IPS-NIHi11 (cell line): ENCODE measurements at regions not wholly inside any gene's neighbourhood (a gene's known extent, or its start where the extent isn't known, plus 50 kb on each side); places are given as distances from the start of the nearest gene placed in this dataset.

Source experiments
- DNase-seq: peaks from one replicate; pipeline ENCODE4 v3.0.0; 2012; ENCODE audit warnings: mixed read lengths, low spot score

DNA sequence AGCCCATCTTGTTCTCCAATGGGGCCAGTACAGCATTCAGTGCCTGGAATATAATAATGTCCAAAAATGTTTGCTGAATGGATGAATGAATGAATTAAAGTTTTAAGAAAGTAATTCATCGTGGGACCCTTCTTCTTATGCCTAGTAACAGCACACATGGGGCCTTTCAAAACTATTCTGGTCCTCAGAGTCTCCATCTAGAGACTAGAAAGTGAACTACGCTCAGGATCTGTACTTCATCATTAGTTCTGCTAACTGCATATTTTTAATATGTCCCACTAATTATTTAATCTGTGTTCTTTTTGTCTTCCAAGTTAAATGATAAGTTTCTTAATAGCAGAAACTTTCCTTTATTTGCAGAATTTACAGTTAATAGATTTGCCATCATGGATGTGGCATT is 172.5 kb downstream of the SMAD2 start:
- no peak for DNase-seq

DNA sequence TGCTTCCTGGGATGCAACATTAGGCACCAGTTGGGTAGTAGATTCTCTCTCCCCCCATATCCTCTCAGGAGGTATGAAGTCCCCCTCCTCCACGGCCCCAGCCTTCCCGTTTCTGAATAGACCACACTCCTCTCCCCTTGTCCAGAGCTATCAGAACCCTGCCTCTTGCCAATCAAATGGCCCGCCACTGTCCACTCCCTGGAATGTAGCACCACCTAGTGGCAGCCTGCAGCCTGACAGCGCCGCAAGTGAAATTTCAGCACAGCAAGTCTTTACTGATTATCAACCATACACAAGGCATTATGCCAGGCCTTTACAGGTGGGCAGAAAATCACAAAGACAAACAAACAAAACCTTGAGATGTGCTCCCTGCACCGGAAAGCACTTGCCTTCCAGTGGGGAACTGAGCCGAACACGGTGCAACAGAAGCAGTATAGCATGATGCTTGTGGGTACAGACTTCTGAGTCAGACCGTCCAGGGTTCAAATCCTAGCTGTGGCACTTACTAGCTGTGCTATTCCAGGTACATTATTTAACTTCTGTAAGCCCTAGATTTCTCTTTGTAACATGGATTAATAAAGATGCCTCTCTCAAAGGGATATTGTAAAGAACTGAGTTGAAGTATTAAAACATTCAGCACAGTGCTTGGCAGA is 174.0 kb downstream of the SMAD2 start:
- DNase-seq = peak; percentile 79

DNA sequence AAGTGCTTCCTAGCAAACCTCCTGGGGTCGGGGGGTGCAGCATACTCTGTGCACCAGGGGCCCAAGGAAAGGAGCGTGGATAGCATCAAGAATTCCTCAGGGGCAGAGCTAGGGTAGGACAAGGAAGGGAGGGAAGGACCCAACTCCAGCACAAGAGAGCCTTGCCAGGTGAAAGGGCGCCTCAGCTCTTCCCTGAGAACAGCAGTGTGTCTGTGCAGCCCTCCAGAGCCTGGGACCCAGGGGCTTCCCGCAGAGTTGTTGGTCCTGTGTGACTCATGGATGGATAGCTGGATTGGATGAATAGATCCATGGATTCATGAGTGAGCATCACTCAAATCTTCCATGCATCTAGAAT is 175.4 kb downstream of the SMAD2 start:
- no peak for DNase-seq

DNA sequence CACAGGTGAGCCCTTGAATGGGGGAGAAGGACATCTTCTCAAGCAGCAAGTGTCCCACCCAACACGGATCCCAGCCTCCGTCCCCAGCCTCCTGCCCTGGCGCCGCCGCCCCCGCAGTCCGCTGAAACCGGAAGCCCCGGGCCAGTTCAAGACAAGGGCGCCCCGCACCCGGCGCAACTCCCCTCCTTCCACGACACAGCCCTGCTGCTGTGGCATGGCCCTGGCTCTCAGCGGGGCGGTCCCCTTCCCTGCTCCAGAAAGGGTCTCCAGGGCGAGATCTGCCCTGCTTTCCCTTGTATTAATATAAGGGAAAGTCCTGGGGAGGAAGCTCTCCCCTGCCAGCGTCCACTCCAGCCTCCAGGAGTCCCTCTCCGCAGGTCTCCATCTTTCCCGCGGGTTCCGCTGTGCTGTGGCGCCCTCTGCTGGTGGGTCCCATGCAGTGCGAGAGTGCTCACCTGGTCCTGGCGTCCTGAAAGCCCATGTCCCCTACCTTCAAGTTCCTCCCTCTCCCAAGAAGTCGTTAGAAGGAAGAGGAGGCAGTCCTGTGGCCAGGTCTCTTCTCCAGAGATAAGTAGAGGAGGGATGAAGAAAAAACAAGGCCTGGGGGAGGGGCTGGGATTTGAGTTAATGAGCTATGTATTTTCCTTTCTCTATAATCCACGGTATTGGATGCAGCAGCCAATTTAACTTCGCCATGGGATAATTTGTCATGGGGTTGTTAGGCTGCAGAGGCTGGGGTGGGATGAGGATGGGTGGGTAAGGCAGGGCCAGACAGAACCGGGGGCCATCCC is 176.0 kb downstream of the SMAD2 start:
- peak; percentile 85 for DNase-seq

DNA sequence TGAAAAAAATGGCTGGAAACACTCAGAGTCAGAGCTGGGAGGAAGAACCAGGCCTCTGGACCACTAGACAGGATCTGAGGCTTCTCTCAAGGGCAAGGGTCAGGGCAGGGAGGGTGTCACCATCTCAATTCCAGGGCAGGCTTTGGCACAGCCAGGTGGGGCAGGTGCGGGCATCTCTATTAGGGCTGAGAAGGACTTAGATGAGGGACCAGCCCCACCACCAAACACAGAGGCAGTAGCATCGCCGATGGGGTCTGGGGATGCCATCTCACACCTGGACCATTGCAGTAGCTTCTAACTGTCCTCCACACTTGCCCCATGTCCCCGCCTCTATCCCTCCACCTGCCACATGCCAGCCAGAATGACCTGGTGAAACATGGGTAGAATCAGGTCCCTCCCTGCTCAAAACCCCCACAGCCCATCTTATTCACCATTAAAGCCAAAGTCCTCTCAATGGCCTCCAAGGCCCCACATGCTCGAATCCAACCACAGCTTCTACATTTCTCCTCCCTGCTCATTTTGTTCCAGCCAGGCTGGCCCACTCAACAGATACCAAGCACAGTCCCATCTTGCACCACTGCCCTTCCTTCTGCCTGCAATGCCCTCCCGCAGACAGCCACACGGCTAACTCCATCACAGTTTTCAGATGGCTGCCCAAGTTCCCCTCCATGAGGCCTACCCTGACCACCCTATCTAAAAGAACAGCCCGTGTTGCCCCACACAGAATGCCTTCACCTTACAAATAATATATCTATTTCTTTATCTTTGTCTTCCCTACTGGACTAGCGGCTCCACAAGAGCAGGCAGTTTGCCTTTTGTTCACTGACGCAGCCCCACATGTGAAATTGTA is 177.4 kb downstream of the SMAD2 start:
- no peak for DNase-seq

DNA sequence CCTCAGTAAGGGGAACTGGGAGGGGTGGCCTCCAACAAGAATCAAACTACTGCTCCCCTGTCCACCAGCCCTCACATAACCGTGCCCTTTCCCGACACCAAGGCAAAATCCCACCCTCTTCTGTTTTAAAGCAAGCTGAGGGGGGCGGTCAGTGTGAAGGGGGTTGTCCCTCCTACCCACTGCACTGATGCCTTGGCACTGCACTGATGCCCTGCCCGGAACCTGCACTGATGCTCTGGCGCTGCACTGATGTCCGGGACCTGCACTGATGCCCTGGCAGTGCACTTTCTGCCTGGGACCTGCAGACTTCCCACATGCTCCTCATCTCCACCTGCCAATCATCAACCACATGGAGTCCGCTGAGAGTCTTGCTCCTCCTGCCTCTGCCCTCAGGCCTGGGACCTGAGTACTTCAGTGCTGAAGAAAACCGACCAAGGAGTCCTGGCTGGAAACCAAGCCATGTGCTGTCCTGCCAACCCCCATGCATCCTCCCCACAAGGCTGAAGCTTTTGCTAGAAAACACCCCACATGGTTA is 179.5 kb downstream of the SMAD2 start:
- no peak for DNase-seq

DNA sequence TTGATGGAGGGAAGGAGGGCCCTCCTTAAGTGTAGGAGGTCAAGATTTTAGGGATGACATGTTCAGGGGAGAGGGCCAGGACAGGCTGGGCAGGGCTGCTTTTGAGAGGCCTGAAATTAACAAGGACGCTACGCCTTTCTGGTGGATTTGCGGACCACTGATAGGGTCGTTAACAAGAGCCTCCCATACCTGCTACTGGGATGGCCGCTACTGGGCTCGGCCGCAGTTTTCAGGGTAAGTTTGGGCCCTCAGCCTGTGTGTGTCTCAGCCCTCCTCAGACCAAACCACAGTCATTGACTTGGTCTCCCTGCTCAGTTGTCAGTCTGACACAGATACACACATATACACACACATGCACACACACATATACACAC is 180.9 kb downstream of the SMAD2 start:
- DNase-seq = no peak

DNA sequence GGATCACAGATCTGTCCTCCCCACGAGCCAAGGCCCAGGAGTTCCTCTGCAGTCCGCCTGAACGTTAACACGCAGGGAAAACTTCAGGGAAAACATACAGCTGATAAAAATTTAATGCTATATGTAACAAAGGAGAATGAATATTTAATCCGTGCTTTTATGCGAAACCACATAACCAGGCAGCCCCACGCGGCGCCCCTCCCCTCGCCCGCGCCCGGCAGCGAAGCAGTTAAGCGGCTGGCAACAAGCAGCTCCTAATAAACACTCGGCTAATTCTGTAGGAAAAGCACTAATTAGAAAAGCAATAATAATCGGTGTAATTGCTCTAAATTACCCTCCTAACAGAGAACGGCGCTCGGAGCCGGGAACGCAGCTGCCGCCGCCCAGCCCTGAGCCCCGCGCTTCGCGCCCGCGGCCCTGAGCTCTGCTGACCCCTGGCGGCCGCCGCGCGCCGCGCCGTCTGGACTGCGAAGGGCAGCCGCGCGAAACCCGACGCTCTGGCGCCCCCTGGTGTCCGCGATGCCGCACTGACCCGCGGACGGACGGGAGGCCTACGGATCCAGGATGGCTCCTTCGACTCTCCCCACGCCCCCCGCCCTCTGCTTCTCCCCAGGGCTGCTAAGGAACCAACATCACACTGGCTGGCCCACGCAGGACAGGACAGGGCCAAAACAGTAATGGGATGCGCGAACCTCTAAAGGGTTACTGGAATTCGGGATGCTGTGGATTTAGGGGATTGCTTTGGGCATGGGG is 181.4 kb downstream of the SMAD2 start:
- peak; percentile 96 for DNase-seq

DNA sequence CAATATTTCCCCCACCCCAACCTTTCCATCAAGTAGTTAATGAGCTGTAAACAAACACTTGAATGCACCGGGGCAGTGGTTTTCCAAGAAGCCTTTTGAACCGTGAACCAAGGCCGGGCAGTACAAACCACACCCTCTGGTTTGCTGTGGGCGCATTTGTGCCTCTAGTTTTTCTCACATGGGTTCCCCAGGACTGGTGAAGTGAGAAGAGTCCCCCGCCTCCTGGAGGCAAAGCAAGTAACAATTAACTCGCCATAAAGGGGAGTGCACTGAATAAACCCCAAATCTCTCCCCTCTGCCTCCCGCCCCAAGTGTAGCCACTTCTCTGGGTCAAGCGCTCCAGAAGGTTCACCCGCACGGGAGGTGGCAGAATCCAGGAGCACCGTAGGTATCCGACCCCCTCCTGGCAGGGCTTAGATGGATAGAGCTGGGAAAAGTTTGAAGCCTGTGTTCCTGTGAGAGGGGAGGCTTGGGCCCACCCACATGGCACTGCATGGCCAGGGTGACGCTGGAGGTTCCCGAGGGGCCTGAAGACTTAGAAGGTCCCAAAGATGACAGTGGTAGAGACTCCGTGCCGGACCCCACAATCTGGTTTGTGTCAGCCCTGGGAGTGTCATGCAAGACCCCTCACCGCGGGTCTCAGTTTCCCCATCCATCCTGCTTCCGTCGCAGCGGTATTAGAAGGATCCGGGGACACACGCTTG is 182.2 kb downstream of the SMAD2 start:
- DNase-seq = no peak

DNA sequence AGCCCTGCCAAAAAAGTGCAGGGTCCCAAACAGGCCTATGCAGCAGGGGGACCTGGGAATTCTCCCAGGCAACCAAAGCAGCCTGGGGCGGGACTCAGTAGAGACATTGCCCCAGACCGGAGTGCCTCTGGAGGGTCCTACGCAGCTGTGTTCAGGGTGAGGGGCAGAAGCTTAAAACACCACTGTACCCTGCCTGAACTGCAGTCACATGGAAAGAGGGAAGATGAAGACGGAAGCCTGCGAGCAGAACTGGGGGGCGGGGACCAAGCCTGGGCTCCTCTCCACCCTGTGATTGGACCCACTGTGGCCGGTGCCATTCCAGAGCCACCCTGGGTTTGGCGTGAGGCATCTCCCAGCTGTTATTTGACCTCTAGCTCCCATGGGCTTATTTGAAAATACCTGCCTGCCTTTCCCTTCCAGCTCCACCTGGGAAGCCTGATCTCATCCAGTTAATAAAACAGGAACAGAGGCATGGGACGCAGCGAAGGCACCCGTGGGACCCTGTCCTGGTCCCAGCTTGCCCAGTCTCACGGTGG is 183.1 kb downstream of the SMAD2 start:
- no peak for DNase-seq

DNA sequence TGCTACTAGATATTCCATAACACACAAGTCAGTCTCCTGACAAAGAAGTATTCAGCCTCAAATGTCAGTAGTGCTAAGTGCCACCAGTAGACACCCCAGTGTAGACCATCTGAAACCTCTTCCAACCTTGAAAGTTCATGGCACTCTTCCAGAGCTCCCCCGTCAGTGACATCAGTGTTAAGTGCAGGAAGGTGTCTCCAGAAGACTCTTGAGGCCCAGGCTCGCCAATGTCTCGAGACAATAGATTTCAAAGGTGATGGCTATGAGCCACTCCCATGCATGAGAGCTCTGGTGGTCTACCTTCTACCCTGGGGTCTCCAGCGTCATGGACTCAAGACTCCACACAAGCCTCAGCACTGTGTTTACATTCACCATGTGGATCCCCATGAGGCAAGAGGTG is 183.8 kb downstream of the SMAD2 start:
- no peak for DNase-seq

DNA sequence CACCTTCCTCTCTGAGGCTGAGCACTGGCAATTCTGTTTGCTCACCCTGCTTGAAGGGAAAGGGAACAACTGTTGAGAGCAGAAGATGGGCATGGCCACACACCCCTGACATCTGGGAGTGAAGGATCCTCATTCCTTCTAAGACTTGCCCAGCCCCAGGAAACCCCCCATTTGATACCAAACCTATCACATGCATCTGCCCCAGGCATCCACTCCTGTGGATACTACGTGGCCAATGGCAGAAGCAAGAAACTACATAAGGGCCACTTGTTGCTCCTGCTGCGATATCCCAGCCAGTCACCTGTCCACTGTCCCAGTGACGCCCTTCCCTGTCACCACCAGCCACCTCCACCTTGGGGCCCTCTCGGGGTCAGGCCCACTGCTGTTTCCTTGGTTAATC is 185.2 kb downstream of the SMAD2 start:
- no peak for DNase-seq

DNA sequence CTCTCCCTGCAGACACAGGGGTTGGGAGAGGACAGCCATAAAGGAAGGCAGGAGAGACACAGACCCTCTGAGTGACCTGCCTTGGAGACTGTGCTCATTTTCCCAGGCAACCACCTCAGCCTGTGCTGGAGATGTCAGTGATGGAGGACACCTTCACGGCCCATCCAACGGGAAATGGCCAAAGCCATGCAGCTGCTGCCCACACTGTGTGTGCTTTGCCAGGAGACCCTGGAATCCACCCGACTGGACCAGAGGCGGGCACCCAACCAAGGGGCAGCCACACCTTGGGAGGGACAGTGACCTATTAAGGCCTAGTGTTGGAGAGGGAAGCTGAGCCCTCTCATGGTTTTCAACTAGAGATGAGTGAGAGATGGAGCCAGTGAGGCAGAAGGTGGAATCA is 192.5 kb downstream of the SMAD2 start:
- no peak for DNase-seq

DNA sequence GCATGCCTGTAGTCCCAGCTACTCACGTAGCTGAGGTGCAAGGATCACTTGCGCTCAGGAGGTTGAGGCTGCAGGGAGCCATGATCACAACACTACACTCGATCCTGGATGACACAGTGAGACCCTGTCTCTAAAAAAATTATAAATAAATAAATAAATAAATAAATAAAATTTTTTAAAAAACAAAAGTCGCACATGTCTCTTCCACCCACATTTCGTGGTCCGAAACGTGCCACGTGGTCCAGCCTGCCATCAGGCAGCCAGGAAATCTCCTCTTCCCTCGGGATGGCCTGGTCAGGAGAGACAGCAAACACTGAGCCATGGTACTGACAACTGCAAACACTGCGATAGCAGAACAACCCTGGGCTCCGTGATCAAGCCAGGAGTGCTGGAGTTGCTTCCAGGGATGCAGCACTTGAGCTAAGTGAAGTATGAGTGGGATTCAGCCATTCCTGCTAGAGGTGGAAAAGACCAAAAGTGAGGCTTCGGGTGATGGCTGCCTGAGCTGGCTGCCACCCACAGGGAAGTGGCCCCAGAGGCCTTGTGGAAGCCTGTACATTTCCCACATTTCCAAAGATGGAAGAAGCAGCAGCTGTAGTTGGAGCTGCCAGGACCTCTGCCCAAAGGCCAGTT is 193.1 kb downstream of the SMAD2 start:
- DNase-seq = no peak

DNA sequence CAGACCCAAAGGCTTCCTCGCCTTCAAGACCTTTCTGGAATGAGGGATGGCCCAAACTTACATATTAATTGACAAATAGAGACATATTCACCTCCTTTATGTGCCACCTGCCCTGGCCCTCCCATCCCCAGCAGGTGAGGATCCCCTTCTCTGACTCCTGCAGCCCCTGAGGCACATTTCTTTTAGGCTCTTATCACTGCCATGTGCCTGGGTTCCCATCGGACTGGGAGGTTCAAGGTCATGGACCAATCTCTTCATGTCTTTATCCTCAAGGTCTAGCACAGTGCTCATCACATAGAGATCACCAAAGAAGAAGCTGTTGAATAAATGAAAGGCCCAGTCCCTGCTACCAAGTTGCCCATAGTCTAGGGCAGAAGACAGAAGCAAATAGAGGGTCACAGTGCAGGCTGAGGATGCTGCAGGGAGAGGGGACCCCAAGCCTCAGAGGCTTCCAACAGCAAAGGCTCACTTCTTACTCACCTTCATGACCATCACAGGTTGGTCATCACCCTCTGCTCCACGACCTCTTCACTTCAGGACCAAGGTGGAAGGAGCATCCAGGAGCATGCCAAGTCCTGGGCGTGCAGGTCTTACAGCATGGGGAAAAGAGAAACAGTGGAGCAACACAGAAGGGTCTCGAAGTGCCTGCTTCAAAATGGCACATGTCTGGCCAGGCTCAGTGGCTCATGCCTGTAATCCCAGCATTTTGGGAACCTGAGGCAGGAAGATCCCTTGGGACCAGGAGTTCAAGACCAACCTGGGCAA is 193.9 kb downstream of the SMAD2 start:
- no peak for DNase-seq

DNA sequence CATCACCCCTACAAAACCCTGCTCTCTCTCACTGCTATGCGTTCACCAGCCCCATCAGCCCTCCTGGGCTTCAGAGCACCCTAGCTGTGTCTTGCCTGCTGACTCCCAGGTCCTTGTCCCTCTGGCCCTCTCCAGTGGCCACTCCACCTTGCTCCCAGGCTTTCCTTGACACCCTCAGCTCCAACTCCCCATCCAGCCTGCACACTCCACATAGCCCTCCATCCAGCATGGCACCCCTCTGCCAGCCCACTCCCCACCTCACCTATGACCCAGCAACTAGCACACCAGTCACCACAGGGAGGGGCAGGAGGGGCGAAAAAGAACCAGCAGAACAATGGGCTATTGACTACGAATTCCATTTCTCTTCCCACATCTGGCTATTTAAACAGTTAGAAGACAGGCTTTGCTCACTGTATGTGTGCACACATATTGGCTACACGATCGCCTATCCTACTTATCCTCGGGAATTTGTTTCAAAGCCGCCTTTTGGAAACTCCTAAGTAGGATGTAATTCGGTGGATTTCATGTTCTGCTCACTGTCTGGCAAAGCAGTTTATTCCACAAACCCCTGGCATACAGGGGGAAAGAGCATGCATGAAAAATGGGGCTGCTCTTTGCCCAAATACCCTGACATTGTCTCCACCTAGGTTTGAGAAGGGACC is 195.3 kb downstream of the SMAD2 start:
- no peak for DNase-seq

DNA sequence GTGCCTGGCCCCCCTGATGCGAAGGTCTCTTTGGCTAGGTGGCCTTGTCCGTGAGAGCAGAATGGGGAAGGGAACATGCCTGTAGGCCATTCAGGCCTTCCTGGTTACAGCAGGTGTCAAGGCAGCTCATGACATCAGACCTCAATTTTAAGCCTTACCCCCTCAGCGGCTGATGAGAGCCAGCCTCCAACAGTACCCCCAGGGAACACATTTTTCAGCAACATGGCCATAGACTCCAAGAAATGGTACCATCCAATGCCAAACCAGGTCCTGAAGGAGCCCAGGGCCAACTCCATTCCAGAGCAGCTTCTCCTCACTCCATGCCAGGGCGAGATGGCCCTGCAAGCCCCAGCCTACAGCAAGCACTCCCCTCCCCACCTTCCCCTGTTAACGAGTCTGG is 199.2 kb downstream of the SMAD2 start:
- DNase-seq = no peak

DNA sequence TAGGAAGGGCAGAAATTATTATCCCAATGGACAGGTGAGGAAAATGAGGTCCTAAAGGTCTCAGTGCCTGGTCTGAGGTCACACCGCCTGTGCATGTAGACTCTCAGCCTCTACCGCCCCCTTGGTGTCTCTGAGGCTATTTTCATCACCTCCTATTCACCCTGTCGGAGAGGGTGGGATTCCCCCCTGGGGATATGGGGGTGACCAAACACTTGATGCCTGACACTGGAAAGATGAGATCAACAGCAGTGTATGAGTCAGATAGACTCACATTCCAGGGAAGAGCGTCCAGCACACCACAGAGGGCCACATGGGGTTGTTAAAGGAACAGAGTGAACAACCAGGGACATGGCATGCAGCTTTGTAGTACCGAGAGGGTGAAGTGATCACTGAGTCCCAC is 199.7 kb downstream of the SMAD2 start:
- DNase-seq = no peak

DNA sequence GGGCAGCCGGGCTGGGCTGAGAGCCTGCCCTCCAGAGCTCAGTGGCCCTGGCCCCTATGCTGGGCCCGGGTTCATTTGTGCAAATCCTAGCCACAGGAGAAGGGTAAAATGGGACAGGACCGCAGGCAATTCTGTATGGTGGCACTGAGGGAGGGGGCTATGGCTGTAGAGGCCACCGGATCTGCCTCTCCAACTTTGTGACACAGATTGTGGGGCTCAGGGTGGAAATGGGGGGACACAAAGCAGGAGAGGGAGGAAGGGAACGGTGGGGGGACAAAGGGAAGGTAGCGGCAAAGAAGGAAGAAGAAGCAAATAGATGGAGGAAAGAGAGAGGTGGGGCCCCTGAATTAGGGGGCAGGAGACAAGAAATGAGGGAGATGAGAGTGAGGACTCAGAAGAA is 201.1 kb downstream of the SMAD2 start:
- DNase-seq = no peak
